HEK293T (cell line): ENCODE measurements at regions not wholly inside any gene's neighbourhood (a gene's known extent, or its start where the extent isn't known, plus 50 kb on each side); places are given as distances from the start of the nearest gene placed in this dataset.

Experiments
- CTCF ChIA-PET: fragments of 350-600 bp; formaldehyde crosslinking; extraction: SDS; loops from one replicate; lab custom pipeline; 2021; ENCODE audit warnings: antibody characterized with exemption, inconsistent platforms; lab: Yijun Ruan, JAX
- POLR2A ChIA-PET: fragments of 350-600 bp; formaldehyde crosslinking; extraction: SDS; loops from one replicate; lab custom pipeline; 2020; ENCODE audit warnings: antibody characterized with exemption, inconsistent platforms; lab: Yijun Ruan, JAX
- DNase-seq: peaks from one replicate; pipeline ENCODE4 v3.0.0; 2012; ENCODE audit warnings: mixed read lengths; ENCODE audit errors: extremely low spot score
- ARNT ChIP-seq: fragments of 450-650 bp; IDR thresholded peaks from 2 replicates; pipeline ENCODE4 v1.6.1; 2017; ENCODE audit warnings: mild to moderate bottlenecking
- BHLHE40 ChIP-seq: fragments of 450-650 bp; IDR thresholded peaks from 2 replicates; pipeline ENCODE4 v1.6.1; 2016; ENCODE audit warnings: mild to moderate bottlenecking, moderate library complexity, borderline replicate concordance
- CTBP1 ChIP-seq: fragments of 450-650 bp; IDR thresholded peaks from 2 replicates; pipeline ENCODE4 v1.6.1; 2016; ENCODE audit warnings: borderline replicate concordance
- ELF4 ChIP-seq: fragments of 450-650 bp; IDR thresholded peaks from 2 replicates; pipeline ENCODE4 v1.6.1; 2017; ENCODE audit warnings: antibody characterized with exemption
- FOXA1 ChIP-seq: fragments of 450-650 bp; IDR thresholded peaks from 2 replicates; pipeline ENCODE4 v1.6.1; 2016; ENCODE audit warnings: mild to moderate bottlenecking
- FOXK2 ChIP-seq: fragments of 450-650 bp; IDR thresholded peaks from 2 replicates; pipeline ENCODE4 v1.6.1; 2016; ENCODE audit warnings: mild to moderate bottlenecking
- FOXM1 ChIP-seq: fragments of 450-650 bp; IDR thresholded peaks from 2 replicates; pipeline ENCODE4 v1.6.1; 2017; ENCODE audit warnings: mild to moderate bottlenecking, borderline replicate concordance
- HDGF ChIP-seq: fragments of 450-650 bp; IDR thresholded peaks from 2 replicates; pipeline ENCODE4 v1.6.1; 2017; ENCODE audit warnings: antibody characterized with exemption, borderline replicate concordance
- L3MBTL2 ChIP-seq: fragments of 450-650 bp; conservative IDR thresholded peaks from 2 replicates; pipeline ENCODE4 v1.6.1; 2016; ENCODE audit warnings: mild to moderate bottlenecking
- LEF1 ChIP-seq: fragments of 450-650 bp; IDR thresholded peaks from 2 replicates; pipeline ENCODE4 v1.6.1; 2017; ENCODE audit warnings: mild to moderate bottlenecking, borderline replicate concordance
- NFRKB ChIP-seq: fragments of 450-650 bp; IDR thresholded peaks from 2 replicates; pipeline ENCODE4 v1.6.1; 2016; ENCODE audit warnings: mild to moderate bottlenecking, moderate library complexity
- PKNOX1 ChIP-seq: fragments of 450-650 bp; IDR thresholded peaks from 2 replicates; pipeline ENCODE4 v1.6.1; 2016
- SP1 ChIP-seq: fragments of 450-650 bp; IDR thresholded peaks from 2 replicates; pipeline ENCODE4 v1.6.1; 2017
- SUZ12 ChIP-seq: fragments of 450-650 bp; IDR thresholded peaks from 2 replicates; pipeline ENCODE4 v1.6.1; 2016; ENCODE audit warnings: mild to moderate bottlenecking
- TARDBP ChIP-seq: fragments of 450-650 bp; IDR thresholded peaks from 2 replicates; pipeline ENCODE4 v1.6.1; 2016
- ZNF384 ChIP-seq: fragments of 450-650 bp; IDR thresholded peaks from 2 replicates; pipeline ENCODE4 v1.6.1; 2016

DNA sequence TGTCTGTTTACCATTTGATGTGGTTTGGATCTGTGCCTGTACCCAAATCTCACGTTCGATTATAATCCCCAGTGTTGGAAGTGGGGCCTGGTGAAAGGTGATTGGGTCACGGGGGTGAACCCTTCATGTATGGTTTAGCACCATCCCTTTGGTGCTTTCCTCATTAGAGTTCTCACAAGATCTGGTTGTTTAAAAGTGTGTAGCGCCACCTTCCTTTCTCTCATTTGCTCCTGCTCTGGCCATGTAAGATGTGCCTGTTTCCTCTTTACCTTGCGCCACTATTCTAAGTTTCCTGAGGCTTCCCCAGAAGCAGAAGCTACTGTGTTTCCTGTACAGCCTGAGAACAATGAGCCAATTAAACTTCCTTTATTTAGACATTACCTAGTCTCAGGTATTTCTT, 610.7 kb upstream of the ADGRL3 start:
- TF ChIP-seq NFRKB: no peak
- no peak for TF ChIP-seq ARNT
- no peak for TF ChIP-seq FOXK2
- no peak for TF ChIP-seq TARDBP
- no peak for TF ChIP-seq ZNF384
- ChIA-PET POLR2A (no interaction called here), CTCF (no interaction called here)
- no peak for DNase-seq

DNA sequence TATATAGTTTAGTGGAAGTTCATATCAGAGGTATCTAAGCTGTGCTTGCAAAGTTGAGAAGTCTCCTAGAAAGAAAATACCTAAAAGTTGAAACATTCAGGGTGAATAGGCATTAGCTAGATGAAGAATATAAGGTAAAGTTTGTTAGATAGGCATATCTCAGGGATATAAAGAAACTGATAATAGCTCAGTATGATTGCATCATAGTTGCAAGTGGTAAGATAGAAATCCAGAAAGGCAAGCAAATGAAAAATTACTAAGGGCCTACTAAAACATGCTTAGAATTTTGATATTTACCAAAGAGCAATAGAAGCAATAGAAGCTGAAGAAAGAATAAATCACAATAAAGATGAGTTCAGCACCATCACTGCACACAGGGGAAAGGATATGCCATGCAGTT, 610.0 kb upstream of the ADGRL3 start:
- TF ChIP-seq ELF4: no peak
- ChIA-PET CTCF (no interaction called here), POLR2A (no interaction called here)
- DNase-seq: no peak

DNA sequence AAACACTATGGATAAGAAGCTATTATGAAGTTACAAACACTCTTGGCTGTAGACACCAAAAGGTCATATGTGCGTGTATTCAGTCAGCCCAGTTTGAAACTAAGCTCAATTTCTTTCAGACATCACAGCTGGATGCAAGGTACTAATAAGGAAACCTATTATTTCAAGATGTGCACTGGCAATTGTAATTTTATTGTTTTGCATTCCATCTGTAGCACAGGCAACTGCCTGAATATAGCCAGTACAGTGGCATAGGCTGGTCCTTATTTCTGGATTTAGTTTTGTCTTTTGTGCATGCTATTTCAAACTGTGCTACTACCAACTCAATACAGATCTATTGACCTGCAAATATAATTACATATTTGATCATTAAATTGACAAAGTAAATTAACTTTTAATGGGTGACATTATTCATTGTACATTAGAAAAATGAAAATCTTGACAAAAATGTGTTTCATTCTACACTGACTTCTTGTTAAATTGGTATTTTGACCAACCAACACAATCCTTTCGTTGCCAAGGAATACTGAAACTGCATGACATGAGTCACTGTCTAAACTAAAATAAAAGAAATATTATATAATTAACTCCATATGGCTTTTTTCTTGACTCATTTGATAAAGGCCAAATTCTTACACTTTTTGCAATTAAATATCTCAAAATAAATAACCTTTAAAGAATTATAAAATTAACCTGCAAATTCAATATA, 594.3 kb upstream of the ADGRL3 start:
- no peak for DNase-seq
- TF ChIP-seq FOXM1 (no peak), L3MBTL2 (no peak), ARNT (no peak), FOXA1 (no peak)
- POLR2A ChIA-PET: no interaction called here
- CTCF ChIA-PET: no interaction called here

GRCh38 chr4:60611762-60612496, 588.2 kb upstream of the ADGRL3 start:
- TF ChIP-seq ARNT (no peak), NFRKB (no peak), FOXK2 (no peak), FOXM1 (no peak), FOXA1 (no peak), L3MBTL2 (no peak), BHLHE40 (no peak), ELF4 (no peak), HDGF (no peak), TARDBP (no peak), CTBP1 (no peak), SUZ12 (no peak), ZNF384 (no peak), LEF1 (no peak), SP1 (no peak), PKNOX1 (no peak)
- ChIA-PET POLR2A (no interaction called here), CTCF (no interaction called here)
- no peak for DNase-seq

GRCh38 chr4:60617731-60618130, 582.4 kb upstream of the ADGRL3 start:
- DNase-seq: no peak
- CTCF ChIA-PET: no interaction called here
- TF ChIP-seq ARNT (no peak), SUZ12 (no peak), FOXM1 (no peak), BHLHE40 (no peak), LEF1 (no peak), FOXK2 (no peak)
- POLR2A ChIA-PET: no interaction called here

- ChIA-PET POLR2A (no interaction called here), CTCF (no interaction called here)
These were observed 580.4 kb upstream of the ADGRL3 start for GRCh38 chr4:60619531-60620305.

More at GRCh38 chr4:60619531-60620305, 580.4 kb upstream of the ADGRL3 start:
- no peak for TF ChIP-seq FOXK2
- TF ChIP-seq ELF4: no peak
- no peak for TF ChIP-seq ARNT
- no peak for TF ChIP-seq FOXM1
- TF ChIP-seq L3MBTL2: no peak
- no peak for TF ChIP-seq ZNF384
- TF ChIP-seq SUZ12: no peak
- no peak for TF ChIP-seq BHLHE40
- TF ChIP-seq CTBP1: no peak
- TF ChIP-seq FOXA1: no peak
- no peak for TF ChIP-seq HDGF
- TF ChIP-seq NFRKB: no peak
- no peak for TF ChIP-seq SP1
- no peak for TF ChIP-seq LEF1
- TF ChIP-seq PKNOX1: no peak
- no peak for TF ChIP-seq TARDBP
- DNase-seq: no peak
